Ishikawa (cell line): ENCODE measurements at regions not wholly inside any gene's neighbourhood (a gene's known extent, or its start where the extent isn't known, plus 50 kb on each side); places are given as distances from the start of the nearest gene placed in this dataset.

Source experiments
- REST ChIP-seq: IDR thresholded peaks from 2 replicates; pipeline ENCODE4 v1.6.1; 2012; ENCODE audit warnings: low read depth, mild to moderate bottlenecking
- TCF12 ChIP-seq: IDR thresholded peaks from 2 replicates; pipeline ENCODE4 v1.6.1; 2012; ENCODE audit warnings: low read depth
- YY1 ChIP-seq: IDR thresholded peaks from 2 replicates; pipeline ENCODE4 v1.6.1; 2012; ENCODE audit warnings: low read depth

- no peak for TF ChIP-seq REST
- TF ChIP-seq TCF12 = no peak
- TF ChIP-seq YY1 = no peak
These were observed 392.2 kb upstream of the NFE2L3 start for GRCh38 chr7:25759748-25760147.
